ENCODE measurements at regions not wholly inside any gene's neighbourhood (a gene's known extent, or its start where the extent isn't known, plus 50 kb on each side); places are given as distances from the start of the nearest gene placed in this dataset.

DNA sequence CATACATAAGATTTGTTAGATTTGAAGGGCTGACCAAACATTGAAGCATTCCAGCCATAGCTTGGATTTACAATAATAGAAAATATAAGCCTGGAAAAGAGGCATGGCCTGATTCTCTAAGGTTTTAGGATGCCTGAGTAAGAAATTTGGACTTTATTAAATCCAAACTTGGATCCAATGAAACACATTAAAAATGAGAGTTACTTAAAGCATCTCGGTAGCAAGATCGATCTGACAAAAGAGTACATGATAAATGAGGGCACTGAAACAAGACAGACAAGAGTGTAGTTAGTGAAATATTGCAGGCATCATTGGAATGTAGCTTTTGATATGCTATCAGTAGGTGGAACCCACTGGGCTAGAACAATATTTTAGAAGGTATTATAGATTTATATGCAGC, 855.7 kb upstream of the DPPA4 start:
- no peaks in the 10 kb centered on the region for H3K27me3 ChIP-seq (ENCODE audit: control insufficient read depth in 1 of 2, insufficient read depth in 1 of 2, low read length in 2 of 2)
- H3K4me2 ChIP-seq (ENCODE audit: low read length, poor library complexity, severe bottlenecking): no peak overlapping the region
- no peak overlapping the region for H3K4me3 ChIP-seq (ENCODE audit: insufficient read depth in 1 of 2, low read depth in 1 of 2, low read length in 2 of 2)
- H3K36me3 ChIP-seq (ENCODE audit: control insufficient read depth in 1 of 2, insufficient read depth in 2 of 2, low read depth in 1 of 2, low read length in 2 of 2): no peaks in the 10 kb centered on the region
- H2BK120ac ChIP-seq (ENCODE audit: low read depth, low read length): no peak overlapping the region
- H3K79me1 ChIP-seq (replicated peaks; ENCODE audit: low read length, poor library complexity, severe bottlenecking): no peaks in the 10 kb centered on the region
- no peak overlapping the region for H4K8ac ChIP-seq (ENCODE audit: low read length)
- no peak overlapping the region for H2AK5ac ChIP-seq (ENCODE audit: low read length, severe bottlenecking)
- H2AFZ ChIP-seq (ENCODE audit: low read depth, low read length): no peak overlapping the region
- no peak for DNase-seq
- H3K4ac ChIP-seq (ENCODE audit: low read depth in 1 of 2, low read length in 2 of 2): no peak overlapping the region
- no peak overlapping the region for H3K23ac ChIP-seq (ENCODE audit: low read length in 2 of 2)
- H3K9me3 ChIP-seq (ENCODE audit: control insufficient read depth, low read length): no peaks in the 10 kb centered on the region
- no peak overlapping the region for H2BK12ac ChIP-seq (ENCODE audit: low read length in 2 of 2)
- no peak overlapping the region for H3K27ac ChIP-seq (ENCODE audit: low read length, poor library complexity, severe bottlenecking)
- no peak overlapping the region for H2BK5ac ChIP-seq (ENCODE audit: low read depth, low read length, poor library complexity, severe bottlenecking)
- no peaks in the 10 kb centered on the region for H3K4me1 ChIP-seq (ENCODE audit: control insufficient read depth, insufficient read depth, low read depth, low read length)
- 97% methylated on average over 2 of the region's 2 CpGs for WGBS
- no peak overlapping the region for H3K9ac ChIP-seq (ENCODE audit: low read length)
- H4K91ac ChIP-seq (ENCODE audit: low read length): no peak overlapping the region
- H3K14ac ChIP-seq (ENCODE audit: low read length in 2 of 2): no peak overlapping the region
- H3K18ac ChIP-seq (ENCODE audit: low read depth in 1 of 2, low read length in 2 of 2): no peak overlapping the region
- no peak overlapping the region for H2BK15ac ChIP-seq (ENCODE audit: low read depth, poor library complexity, severe bottlenecking)

DNA sequence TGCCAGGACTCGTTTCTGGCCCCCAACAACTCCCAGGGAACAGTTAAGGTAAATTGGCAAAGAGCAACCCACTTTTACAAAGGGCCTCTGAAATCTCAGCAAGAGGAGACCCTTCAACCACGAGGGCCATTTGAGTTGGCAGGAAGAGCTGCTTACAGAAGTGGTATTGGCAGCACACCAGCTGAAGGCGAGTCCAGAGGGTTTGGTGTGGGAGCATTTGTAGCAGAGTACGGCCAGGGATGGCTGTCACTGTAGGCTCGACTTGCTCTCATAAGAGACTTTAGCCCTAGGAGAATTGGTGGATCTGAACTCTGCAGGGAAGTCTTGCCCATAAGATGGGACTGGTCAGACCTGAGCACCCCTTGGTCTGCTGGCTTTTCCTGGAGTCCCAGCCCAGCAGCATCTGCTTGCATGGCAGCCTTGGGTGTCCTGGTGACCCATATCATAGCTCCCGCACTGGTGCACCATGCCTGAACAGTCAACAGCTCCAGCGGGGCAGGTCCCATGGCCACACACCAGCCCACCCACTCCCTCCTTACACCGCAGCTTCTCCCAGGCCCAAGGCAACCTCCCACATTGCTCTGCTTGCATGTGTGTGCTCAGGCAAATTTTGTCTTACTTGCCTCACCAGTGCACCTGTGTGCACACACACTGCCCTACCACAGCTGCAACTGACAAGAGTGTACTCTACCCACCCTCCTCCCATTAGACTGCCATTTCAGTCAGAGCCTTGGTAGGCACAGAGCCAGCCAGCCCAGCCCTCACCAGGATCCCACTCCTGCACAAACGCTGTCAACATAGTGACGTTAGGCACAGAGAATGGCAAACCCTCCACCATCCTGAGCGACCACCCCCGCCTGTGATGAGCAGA, 861.6 kb upstream of the DPPA4 start:
- no peaks in the 10 kb centered on the region for H3K27me3 ChIP-seq (ENCODE audit: control insufficient read depth in 1 of 2, insufficient read depth in 1 of 2, low read length in 2 of 2)
- H3K4me2 ChIP-seq (ENCODE audit: low read length, poor library complexity, severe bottlenecking): no peak overlapping the region
- H3K36me3 ChIP-seq (ENCODE audit: control insufficient read depth in 1 of 2, insufficient read depth in 2 of 2, low read depth in 1 of 2, low read length in 2 of 2): no peaks in the 10 kb centered on the region
- H4K91ac ChIP-seq (ENCODE audit: low read length): no peak overlapping the region
- no peak overlapping the region for H2BK12ac ChIP-seq (ENCODE audit: low read length in 2 of 2)
- no peak overlapping the region for H3K18ac ChIP-seq (ENCODE audit: low read depth in 1 of 2, low read length in 2 of 2)
- no peak overlapping the region for H3K23ac ChIP-seq (ENCODE audit: low read length in 2 of 2)
- H3K14ac ChIP-seq (ENCODE audit: low read length in 2 of 2): peak overlapping the region in 1 of 2 experiments; percentile 77
- H3K4me3 ChIP-seq (ENCODE audit: insufficient read depth in 1 of 2, low read depth in 1 of 2, low read length in 2 of 2): no peak overlapping the region
- no peaks in the 10 kb centered on the region for H3K79me1 ChIP-seq (replicated peaks; ENCODE audit: low read length, poor library complexity, severe bottlenecking)
- no peak overlapping the region for H4K8ac ChIP-seq (ENCODE audit: low read length)
- no peak for DNase-seq
- 85% methylated on average over 12 of the region's 12 CpGs for WGBS
- H2BK5ac ChIP-seq (ENCODE audit: low read depth, low read length, poor library complexity, severe bottlenecking): no peak overlapping the region
- H2AFZ ChIP-seq (ENCODE audit: low read depth, low read length): no peak overlapping the region
- H2BK120ac ChIP-seq (ENCODE audit: low read depth, low read length): no peak overlapping the region
- H2BK15ac ChIP-seq (ENCODE audit: low read depth, poor library complexity, severe bottlenecking): no peak overlapping the region
- no peak overlapping the region for H3K4ac ChIP-seq (ENCODE audit: low read depth in 1 of 2, low read length in 2 of 2)
- peaks cover 7% of the 10 kb centered on the region for H3K9me3 ChIP-seq (ENCODE audit: control insufficient read depth, low read length)
- no peak overlapping the region for H3K27ac ChIP-seq (ENCODE audit: low read length, poor library complexity, severe bottlenecking)
- H3K4me1 ChIP-seq (ENCODE audit: control insufficient read depth, insufficient read depth, low read depth, low read length): no peaks in the 10 kb centered on the region
- H2AK5ac ChIP-seq (ENCODE audit: low read length, severe bottlenecking): no peak overlapping the region
- no peak overlapping the region for H3K9ac ChIP-seq (ENCODE audit: low read length)

DNA sequence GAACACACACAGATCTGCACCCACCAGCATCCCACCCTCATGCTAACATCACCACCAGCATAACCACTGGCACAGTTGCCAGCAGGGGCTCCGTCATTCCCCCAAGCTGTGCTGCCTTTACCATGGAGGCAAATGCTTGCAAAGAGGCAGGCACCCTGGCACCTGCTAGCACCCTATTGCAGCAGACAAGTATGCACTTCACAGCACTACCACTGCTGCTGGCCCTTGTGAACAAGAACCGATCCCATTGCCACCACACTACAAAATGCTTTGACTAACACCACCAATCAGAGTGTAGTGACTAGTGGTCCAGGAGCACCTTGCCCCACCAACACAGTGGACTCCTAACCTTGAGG, 862.2 kb upstream of the DPPA4 start:
- H3K23ac ChIP-seq (ENCODE audit: low read length in 2 of 2): no peak overlapping the region
- H3K27ac ChIP-seq (ENCODE audit: low read length, poor library complexity, severe bottlenecking): no peak overlapping the region
- no peak overlapping the region for H2BK15ac ChIP-seq (ENCODE audit: low read depth, poor library complexity, severe bottlenecking)
- no peak overlapping the region for H2AK5ac ChIP-seq (ENCODE audit: low read length, severe bottlenecking)
- no peaks in the 10 kb centered on the region for H3K4me1 ChIP-seq (ENCODE audit: control insufficient read depth, insufficient read depth, low read depth, low read length)
- no peak overlapping the region for H2BK5ac ChIP-seq (ENCODE audit: low read depth, low read length, poor library complexity, severe bottlenecking)
- no peaks in the 10 kb centered on the region for H3K36me3 ChIP-seq (ENCODE audit: control insufficient read depth in 1 of 2, insufficient read depth in 2 of 2, low read depth in 1 of 2, low read length in 2 of 2)
- no peaks in the 10 kb centered on the region for H3K27me3 ChIP-seq (ENCODE audit: control insufficient read depth in 1 of 2, insufficient read depth in 1 of 2, low read length in 2 of 2)
- H4K8ac ChIP-seq (ENCODE audit: low read length): no peak overlapping the region
- WGBS: 96% methylated on average over 2 of the region's 2 CpGs
- H3K4me3 ChIP-seq (ENCODE audit: insufficient read depth in 1 of 2, low read depth in 1 of 2, low read length in 2 of 2): no peak overlapping the region
- H3K9me3 ChIP-seq (ENCODE audit: control insufficient read depth, low read length): peaks cover 7% of the 10 kb centered on the region
- no peak overlapping the region for H2BK12ac ChIP-seq (ENCODE audit: low read length in 2 of 2)
- H2BK120ac ChIP-seq (ENCODE audit: low read depth, low read length): no peak overlapping the region
- no peaks in the 10 kb centered on the region for H3K79me1 ChIP-seq (replicated peaks; ENCODE audit: low read length, poor library complexity, severe bottlenecking)
- H3K9ac ChIP-seq (ENCODE audit: low read length): no peak overlapping the region
- no peak for DNase-seq
- H2AFZ ChIP-seq (ENCODE audit: low read depth, low read length): no peak overlapping the region
- no peak overlapping the region for H3K4ac ChIP-seq (ENCODE audit: low read depth in 1 of 2, low read length in 2 of 2)
- H3K18ac ChIP-seq (ENCODE audit: low read depth in 1 of 2, low read length in 2 of 2): no peak overlapping the region
- H3K14ac ChIP-seq (ENCODE audit: low read length in 2 of 2): peak overlapping the region in 1 of 2 experiments; percentile 79
- no peak overlapping the region for H3K4me2 ChIP-seq (ENCODE audit: low read length, poor library complexity, severe bottlenecking)
- H4K91ac ChIP-seq (ENCODE audit: low read length): no peak overlapping the region

DNA sequence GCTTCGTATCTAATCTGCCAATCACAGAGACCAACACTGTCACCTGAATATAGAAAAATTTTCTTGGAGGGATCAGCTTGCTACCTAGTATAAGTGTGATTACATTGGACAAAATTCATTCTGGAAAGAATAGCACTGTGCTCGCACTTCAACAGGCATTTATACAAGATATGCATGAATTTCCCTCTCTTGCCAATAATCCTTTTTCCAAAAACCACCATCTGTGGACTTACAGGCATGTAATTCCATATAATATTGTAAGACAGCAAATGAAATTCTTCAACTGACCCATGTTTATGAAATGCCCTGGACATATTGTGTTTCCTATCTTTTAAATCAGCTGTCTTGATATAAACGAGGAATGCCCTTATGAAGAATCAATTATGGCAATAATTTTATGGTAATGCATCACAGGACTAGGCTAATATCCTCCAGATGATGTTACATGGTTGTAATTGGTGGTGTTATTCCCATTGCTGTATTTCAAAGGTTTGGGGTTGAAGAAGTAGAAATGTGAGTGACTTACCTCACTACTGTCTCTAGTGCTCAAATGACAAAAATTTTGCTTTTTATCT, 861.4 kb upstream of the NECTIN3 start:
- DNase-seq: no peak

More for the DNA sequence above, 861.4 kb upstream of the NECTIN3 start:
- no peak overlapping the region for H2BK120ac ChIP-seq (ENCODE audit: low read depth, low read length)
- H4K91ac ChIP-seq (ENCODE audit: low read length): no peak overlapping the region
- H3K9me3 ChIP-seq (ENCODE audit: control insufficient read depth, low read length): no peaks in the 10 kb centered on the region
- no peak overlapping the region for H3K18ac ChIP-seq (ENCODE audit: low read depth in 1 of 2, low read length in 2 of 2)
- no peak overlapping the region for H2BK12ac ChIP-seq (ENCODE audit: low read length in 2 of 2)
- no peak overlapping the region for H3K23ac ChIP-seq (ENCODE audit: low read length in 2 of 2)
- no peak overlapping the region for H3K4ac ChIP-seq (ENCODE audit: low read depth in 1 of 2, low read length in 2 of 2)
- no peak overlapping the region for H3K4me2 ChIP-seq (ENCODE audit: low read length, poor library complexity, severe bottlenecking)
- no peak overlapping the region for H2BK5ac ChIP-seq (ENCODE audit: low read depth, low read length, poor library complexity, severe bottlenecking)
- no peak overlapping the region for H2BK15ac ChIP-seq (ENCODE audit: low read depth, poor library complexity, severe bottlenecking)
- no peak overlapping the region for H3K27ac ChIP-seq (ENCODE audit: low read length, poor library complexity, severe bottlenecking)
- no peaks in the 10 kb centered on the region for H3K4me1 ChIP-seq (ENCODE audit: control insufficient read depth, insufficient read depth, low read depth, low read length)
- H3K79me1 ChIP-seq (replicated peaks; ENCODE audit: low read length, poor library complexity, severe bottlenecking): no peaks in the 10 kb centered on the region
- no peaks in the 10 kb centered on the region for H3K36me3 ChIP-seq (ENCODE audit: control insufficient read depth in 1 of 2, insufficient read depth in 2 of 2, low read depth in 1 of 2, low read length in 2 of 2)
- no peak overlapping the region for H3K9ac ChIP-seq (ENCODE audit: low read length)
- no peak overlapping the region for H4K8ac ChIP-seq (ENCODE audit: low read length)
- no peak overlapping the region for H3K4me3 ChIP-seq (ENCODE audit: insufficient read depth in 1 of 2, low read depth in 1 of 2, low read length in 2 of 2)
- WGBS: 100% methylated on average over 2 of the region's 3 CpGs
- no peak overlapping the region for H2AK5ac ChIP-seq (ENCODE audit: low read length, severe bottlenecking)
- no peak overlapping the region for H2AFZ ChIP-seq (ENCODE audit: low read depth, low read length)
- H3K14ac ChIP-seq (ENCODE audit: low read length in 2 of 2): no peak overlapping the region
- no peaks in the 10 kb centered on the region for H3K27me3 ChIP-seq (ENCODE audit: control insufficient read depth in 1 of 2, insufficient read depth in 1 of 2, low read length in 2 of 2)

All from mesenchymal stem cell (in vitro differentiated cells and primary cell).